GM19351 (cell line): ENCODE measurements at regions not wholly inside any gene's neighbourhood (a gene's known extent, or its start where the extent isn't known, plus 50 kb on each side); places are given as distances from the start of the nearest gene placed in this dataset.

Source experiments
- ATAC-seq: cut with Tn5 transposase; IDR thresholded peaks from one replicate; pipeline ENCODE4 v1.9.1; 2021; ENCODE audit warnings: mild to moderate bottlenecking, moderate library complexity; ENCODE audit not compliant: unreplicated experiment

GRCh38 chr4:30930276-30930675 is 210.1 kb downstream of the PCDH7 start:
- no peak for ATAC-seq

- ATAC-seq, result no peak
These were observed 212.4 kb downstream of the PCDH7 start for GRCh38 chr4:30932581-30932980.

DNA sequence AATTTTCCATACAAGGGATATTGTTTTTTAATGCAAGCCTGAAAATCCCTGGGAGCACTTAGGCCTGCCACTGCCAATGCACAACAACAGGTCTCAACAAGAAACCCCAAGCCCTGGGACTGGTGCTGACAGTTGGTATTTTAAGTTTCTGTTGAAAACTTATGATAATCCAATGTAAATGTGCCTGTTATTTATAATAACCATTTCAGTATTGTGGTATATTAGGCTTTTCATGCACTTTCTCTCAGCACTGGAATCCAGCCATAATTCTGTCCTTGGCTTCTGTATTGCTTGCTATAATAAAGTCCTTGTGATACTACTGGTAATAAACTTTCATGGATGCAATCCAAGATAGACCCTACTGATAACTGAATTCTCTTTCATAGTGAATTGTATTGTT is 218.9 kb downstream of the PCDH7 start:
- no peak for ATAC-seq

DNA sequence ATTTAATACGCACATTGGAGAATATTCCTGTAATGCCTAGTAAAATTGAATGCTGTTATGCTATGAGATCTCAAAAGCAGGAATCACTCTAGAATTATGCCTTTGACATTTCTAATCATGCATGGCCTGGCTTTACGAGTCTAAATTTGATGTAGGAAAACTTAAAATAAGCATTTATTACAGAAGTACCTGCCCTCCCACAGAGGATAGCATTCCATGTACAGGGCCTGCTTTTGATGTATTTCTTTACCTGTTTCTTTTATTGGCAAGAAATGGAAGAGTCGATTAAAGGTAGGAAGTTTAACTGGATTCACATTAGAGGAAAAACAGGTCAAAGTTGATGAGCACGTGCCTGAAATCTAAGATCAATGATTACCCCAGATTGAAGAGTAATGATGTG is 219.5 kb downstream of the PCDH7 start:
- no peak for ATAC-seq

DNA sequence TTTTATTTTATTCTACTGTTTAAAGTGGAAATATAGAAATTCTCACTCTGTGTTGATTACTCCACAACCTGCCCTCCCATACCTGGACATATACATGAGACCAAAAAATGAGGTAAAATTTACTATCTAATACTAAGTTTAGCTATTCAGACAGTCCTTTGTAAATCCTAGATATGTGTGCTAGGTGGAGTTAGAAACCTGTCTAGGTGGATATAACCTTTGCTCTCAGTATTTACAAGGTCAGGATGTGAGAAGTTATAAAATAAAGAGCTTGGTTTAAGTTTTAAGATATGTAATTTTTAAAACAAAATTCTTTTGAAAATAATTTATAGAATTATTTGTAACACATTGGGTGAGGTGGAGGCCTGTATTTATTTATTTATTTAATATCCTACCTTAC is 221.5 kb downstream of the PCDH7 start:
- no peak for ATAC-seq

DNA sequence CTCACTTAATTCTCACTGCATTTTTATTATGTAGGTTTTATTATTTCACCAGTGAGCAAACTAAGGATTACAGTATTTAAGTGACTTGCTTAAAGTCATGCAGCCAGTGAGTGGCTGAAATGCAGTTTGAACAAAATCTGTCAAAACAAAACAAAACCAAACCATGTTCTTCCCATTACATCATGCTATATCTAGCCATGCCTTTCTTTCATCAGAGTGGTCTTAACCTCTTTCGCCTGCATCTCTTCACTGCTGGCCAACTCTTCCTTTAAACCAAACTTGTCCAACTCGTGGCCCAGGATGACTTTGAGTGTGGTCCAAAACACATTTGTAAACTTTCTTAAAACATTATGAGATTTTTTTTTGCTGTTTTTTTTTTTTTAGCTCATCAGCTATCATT is 223.2 kb downstream of the PCDH7 start:
- ATAC-seq, result no peak

DNA sequence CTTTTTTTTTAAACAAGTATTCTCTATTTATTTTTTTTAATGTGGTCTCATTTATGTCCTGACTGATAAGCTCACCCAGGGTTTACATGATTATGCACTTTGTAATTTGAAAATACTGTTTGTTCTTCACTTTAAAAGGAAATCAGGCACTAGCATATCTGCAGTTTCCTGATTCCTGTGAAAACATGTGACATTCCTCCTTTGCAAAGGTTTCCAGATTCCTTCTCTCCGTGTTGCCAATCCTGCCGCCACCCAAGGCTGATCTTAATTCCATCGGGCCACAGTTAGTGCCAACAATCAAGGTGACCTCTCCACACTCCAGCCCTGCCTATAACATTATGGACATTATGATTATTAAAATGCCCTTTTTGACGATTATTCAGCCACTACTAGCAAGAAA is 225.4 kb downstream of the PCDH7 start:
- no peak for ATAC-seq

GRCh38 chr4:30946288-30946687 is 226.1 kb downstream of the PCDH7 start:
- ATAC-seq, result no peak

DNA sequence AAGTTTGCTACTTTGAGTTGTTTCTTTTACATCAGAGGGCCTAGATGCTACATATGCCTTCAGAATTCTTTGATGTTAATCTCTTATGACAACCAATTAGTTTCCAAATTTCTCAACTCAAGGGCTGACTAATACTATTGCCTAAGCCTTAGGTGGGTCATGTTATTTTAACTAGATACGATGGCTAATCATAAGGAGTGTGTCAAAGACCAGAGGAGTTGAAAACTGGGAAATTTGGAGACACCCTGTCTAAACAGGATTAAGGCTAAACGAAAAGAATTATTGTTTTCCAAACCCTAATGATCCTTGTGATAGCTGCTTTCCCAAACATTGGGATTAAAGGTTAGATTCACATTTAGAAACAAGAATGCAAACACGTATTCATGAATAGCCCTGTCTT is 228.5 kb downstream of the PCDH7 start:
- ATAC-seq, result no peak

DNA sequence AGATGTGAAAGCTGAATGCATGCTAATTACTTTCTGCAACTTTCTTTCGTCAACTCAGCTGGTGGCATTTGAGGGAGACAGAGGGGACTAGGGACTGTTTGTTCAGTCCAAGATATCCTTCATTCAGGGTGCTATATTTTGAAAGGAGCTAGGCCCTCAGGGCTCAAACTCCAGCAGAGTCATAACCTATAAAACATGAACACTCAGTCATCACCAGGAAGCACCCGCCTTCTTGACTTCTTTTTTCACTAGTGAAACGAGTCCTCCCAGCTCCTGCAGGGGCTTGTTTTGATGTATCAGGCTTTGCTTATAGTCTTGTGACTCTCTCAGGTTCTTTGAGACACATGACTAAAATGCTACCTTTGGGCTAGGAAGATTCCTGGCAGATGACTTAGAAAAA is 230.6 kb downstream of the PCDH7 start:
- no peak for ATAC-seq

DNA sequence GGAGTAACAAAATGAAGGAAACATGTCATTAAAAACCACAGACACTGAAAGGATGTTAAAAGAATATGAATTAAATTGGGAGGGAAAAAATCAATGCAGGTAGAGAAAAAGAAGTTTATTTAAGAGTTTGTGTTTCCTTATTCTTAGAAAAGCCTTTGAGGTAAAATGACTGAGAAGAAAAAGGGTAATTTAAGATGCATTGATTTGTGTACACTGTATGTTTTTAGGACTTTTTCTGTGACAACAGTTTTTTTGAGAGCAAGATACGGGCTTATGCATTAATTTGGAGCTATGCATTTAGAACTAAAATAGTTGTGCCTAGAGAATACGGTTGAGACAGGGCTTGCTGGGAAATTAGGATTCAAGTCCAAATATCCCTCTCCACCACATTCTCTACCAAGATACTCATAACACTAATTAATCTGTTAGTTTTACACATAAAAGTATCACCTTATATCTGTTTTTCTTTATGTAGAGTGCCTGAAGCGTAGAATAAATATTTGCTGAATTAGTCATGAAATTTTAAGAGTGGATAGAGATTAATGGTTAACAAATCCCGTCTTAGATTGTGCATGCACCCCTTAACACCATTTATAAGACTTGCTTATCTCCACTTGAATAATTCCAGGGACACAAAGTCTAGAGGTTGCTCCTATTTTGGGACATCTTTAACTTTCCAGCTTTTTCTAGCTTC is 232.5 kb downstream of the PCDH7 start:
- no peak for ATAC-seq

DNA sequence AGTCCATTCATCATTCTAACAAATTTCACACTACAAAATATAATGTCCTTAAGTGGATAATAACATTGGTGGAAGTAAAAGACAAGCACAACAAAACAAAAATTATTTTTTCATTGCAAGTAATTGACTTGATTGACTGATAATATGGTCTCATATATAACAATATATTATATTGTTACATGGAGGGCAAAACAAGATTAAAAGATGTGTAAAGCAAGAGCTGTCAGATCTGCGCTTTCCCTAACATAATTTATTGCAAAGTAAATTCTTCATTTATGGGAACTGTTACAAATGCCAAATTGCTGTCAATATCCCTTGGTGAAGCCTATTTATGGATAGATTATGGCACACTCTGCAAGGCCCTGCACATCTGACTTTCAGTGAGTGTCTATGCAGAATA is 233.6 kb downstream of the PCDH7 start:
- ATAC-seq, result no peak

DNA sequence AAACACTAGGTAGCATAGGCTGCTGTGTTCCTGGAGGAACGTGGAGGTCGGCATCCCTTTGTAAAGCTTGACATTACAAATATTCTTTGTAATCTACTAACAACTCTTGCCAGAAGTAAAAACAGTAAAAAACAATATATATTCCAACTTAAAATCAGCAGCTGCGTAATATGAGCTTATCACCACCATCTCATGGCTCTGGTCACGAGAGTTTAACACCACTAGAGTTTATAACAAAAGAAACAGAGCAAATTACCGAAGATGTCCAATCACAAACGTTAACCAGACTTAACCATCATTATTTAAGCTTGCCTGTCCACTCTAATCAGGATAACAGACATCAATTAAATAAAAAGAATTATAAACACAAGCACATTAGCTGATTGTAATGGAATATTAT is 236.7 kb downstream of the PCDH7 start:
- ATAC-seq, result no peak

DNA sequence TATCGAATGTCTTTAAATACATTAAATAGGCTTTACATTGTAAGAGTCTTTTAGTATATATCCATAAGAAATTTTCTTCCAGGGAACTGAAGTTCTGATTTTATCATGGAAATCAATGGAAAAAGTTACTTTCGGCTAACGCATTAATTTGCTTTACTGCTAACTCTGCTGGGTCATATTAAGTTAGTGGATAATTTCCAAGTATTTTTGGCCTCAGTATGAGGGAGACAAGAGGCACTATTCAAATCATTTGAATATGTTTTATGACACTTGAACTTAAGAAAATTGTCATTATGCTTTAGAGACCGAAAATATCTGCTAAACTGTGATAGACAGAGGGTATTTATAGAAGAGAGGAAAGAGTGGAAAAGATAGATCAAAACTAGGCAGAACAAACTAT is 237.5 kb downstream of the PCDH7 start:
- ATAC-seq, result no peak

GRCh38 chr4:30959781-30960485 is 239.8 kb downstream of the PCDH7 start:
- no peak for ATAC-seq

DNA sequence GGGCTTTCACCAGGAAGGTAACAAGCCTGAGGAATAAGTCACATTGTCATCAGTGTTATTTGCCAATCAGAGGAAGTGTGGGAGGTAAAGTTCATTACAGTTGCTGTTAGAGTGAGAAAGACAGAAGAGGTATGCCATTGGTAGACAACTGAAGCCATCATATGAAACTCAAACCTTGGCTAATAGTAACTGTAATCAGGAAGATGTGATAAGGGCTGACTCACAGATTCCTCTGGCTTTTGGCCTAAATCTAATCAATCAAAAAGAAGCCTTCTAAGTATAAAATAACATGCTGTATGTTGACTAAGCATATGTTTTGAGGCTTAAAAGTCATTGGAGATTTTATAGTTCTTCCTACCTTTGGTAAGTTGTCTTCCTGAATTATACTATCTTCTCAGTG is 242.8 kb downstream of the PCDH7 start:
- ATAC-seq, result no peak

GRCh38 chr4:30968926-30969325 is 248.8 kb downstream of the PCDH7 start:
- no peak for ATAC-seq

GRCh38 chr4:30972542-30972941 is 252.4 kb downstream of the PCDH7 start:
- ATAC-seq, result no peak

- no peak for ATAC-seq
These were observed 253.8 kb downstream of the PCDH7 start for GRCh38 chr4:30973993-30974392.

DNA sequence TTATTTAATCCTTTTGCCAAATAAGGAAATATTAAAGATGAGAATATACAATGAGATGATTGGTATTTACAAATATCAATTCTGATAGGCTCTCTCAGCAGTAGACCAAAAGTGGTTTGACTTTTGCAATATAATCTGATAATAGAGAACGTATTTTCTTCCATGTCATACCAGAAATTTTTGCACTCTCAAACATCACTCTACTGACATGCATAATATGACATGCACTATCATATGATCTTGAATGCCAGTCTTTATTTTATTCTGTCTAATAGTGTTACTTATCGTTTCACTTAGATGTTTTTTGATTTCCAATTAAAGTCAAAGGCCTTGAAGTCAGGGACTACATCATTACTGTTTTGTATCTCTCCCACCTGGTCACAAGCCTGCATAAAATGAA is 259.2 kb downstream of the PCDH7 start:
- ATAC-seq, result no peak

GRCh38 chr4:30989508-30989907 is 269.3 kb downstream of the PCDH7 start:
- no peak for ATAC-seq

GRCh38 chr4:30996841-30997240 is 276.7 kb downstream of the PCDH7 start:
- ATAC-seq, result no peak

DNA sequence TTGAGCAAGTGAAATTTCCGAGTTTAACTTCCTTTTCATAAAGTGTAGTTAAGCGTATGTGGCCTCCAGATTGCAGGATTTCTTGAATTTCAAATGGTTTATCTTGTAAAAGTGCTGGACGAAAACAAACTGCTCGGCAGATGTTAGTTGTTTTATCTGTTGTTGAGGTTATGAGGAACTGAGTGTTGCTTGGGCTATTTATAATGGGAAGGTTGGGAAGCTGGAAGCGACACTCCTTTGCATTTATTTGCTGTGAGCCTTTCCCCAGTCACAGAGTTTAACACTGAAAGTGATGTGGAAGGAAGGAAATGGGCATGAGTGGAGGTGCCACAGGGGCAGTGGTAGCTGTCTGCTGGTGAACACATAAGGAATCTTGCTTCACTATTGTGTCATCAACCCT is 284.9 kb downstream of the PCDH7 start:
- no peak for ATAC-seq
